MM.1S (cell line): ENCODE measurements at regions not wholly inside any gene's neighbourhood (a gene's known extent, or its start where the extent isn't known, plus 50 kb on each side); places are given as distances from the start of the nearest gene placed in this dataset.

Experiments used
- DNase-seq: peaks from one replicate; pipeline ENCODE4 v3.0.0-alpha.2; 2015
- H2AFZ ChIP-seq: fragments of 300-600 bp; sonication (generic); 2 replicates; pipeline ENCODE4 v1.6.0; 2016; ENCODE audit warnings: antibody characterized with exemption, low read length
- H3F3A ChIP-seq: fragments of 300-600 bp; sonication (generic); 2 replicates; pipeline ENCODE4 v1.6.1; 2016; ENCODE audit warnings: mild to moderate bottlenecking, antibody characterized with exemption, low read length, moderate library complexity, mixed read lengths; ENCODE audit not compliant: insufficient read depth
- H3K27ac ChIP-seq: fragments of 300-600 bp; sonication (generic); 2 replicates; pipeline ENCODE4 v1.5.1; 2016; ENCODE audit warnings: mild to moderate bottlenecking, low read length
- H3K27me3 ChIP-seq: fragments of 300-600 bp; sonication (generic); replicated peaks from 2 replicates; pipeline ENCODE4 v1.6.0; 2016; ENCODE audit warnings: low read length; ENCODE audit not compliant: insufficient read depth
- H3K36me3 ChIP-seq: fragments of 300-600 bp; sonication (generic); replicated peaks from 2 replicates; pipeline ENCODE4 v1.6.1; 2016; ENCODE audit warnings: mild to moderate bottlenecking, low read length, mixed read lengths; ENCODE audit not compliant: insufficient read depth
- H3K4me1 ChIP-seq: fragments of 300-600 bp; sonication (generic); 2 replicates; pipeline ENCODE4 v1.6.1; 2016; ENCODE audit warnings: low read length, mixed read lengths
- H3K4me2 ChIP-seq: fragments of 300-600 bp; sonication (generic); 2 replicates; pipeline ENCODE4 v1.6.0; 2016; ENCODE audit warnings: low read depth, low read length
- H3K4me3 ChIP-seq: fragments of 300-600 bp; sonication (generic); 2 replicates; pipeline ENCODE4 v1.5.1; 2016; ENCODE audit warnings: low read length, mixed read lengths
- H3K79me2 ChIP-seq: fragments of 300-600 bp; sonication (generic); 2 replicates; pipeline ENCODE4 v1.6.1; 2016; ENCODE audit warnings: mixed run types, low read length, mixed read lengths
- H3K9ac ChIP-seq: fragments of 300-600 bp; sonication (generic); 2 replicates; pipeline ENCODE4 v1.6.1; 2016; ENCODE audit warnings: low read length, mixed read lengths
- H3K9me2 ChIP-seq: fragments of 300-600 bp; sonication (generic); replicated peaks from 2 replicates; pipeline ENCODE4 v1.6.1; 2016; ENCODE audit warnings: mild to moderate bottlenecking, low read length, mixed read lengths; ENCODE audit not compliant: insufficient read depth
- H3K9me3 ChIP-seq: fragments of 300-600 bp; sonication (generic); replicated peaks from 2 replicates; pipeline ENCODE4 v1.6.1; 2016; ENCODE audit warnings: mild to moderate bottlenecking, low read length, mixed read lengths; ENCODE audit not compliant: insufficient read depth
- H4K20me1 ChIP-seq: fragments of 300-600 bp; sonication (generic); 2 replicates; pipeline ENCODE4 v1.6.1; 2016; ENCODE audit warnings: mild to moderate bottlenecking, low read length, moderate library complexity, mixed read lengths; ENCODE audit not compliant: insufficient read depth
- EZH2 ChIP-seq: fragments of 300-600 bp; sonication (generic); optimal IDR thresholded peaks from 2 replicates; pipeline ENCODE3; 2017; ENCODE audit warnings: low read depth, mild to moderate bottlenecking, antibody characterized with exemption, low read length, mixed read lengths
- EZH2phosphoT487 ChIP-seq: fragments of 300-600 bp; sonication (generic); IDR thresholded peaks from 2 replicates; pipeline ENCODE4 v1.6.1; 2018; ENCODE audit warnings: antibody characterized with exemption, low read length
- TF ChIP-seq, protein P1 (sequence below): fragments of 300-600 bp; sonication (generic); IDR thresholded peaks from 2 replicates; pipeline ENCODE4 v1.5.1; 2016; ENCODE audit warnings: antibody characterized with exemption, low read length, mixed read lengths

DNA sequence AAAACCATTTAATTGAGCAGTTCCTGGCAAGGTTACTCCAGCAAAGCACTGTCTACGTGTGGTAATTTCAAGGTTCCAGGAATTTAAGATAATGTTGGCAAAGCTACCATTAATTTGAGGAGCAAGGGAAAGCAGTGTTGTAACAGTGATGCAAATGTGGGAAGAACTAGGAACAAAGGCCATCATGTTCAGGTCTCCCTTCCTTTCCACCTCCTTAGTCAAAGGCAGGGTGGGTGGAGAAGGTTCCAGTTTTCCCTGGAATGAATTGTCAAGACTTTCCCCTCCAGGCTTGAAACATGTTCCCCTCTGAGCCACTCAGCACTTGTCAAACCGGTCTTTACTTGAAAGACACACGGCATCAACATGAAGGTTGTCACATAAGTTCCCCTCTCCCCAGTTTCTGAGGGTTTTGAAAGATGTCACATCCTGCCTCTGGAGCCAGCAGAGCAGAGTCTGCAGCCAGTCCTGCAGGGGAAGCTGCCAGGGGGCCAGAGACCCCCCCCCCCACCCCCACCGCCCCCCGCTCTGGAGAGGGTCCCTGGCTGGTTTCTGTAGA, 226.0 kb downstream of the GAS1 start:
- no peaks in the 10 kb centered on the region for H3K9me3 ChIP-seq
- DNase-seq = no peak
- no peaks in the 10 kb centered on the region for H3K27me3 ChIP-seq
- no peak overlapping the region for H3K4me2 ChIP-seq
- H3K36me3 ChIP-seq = no peaks in the 10 kb centered on the region
- H3K79me2 ChIP-seq = no peaks in the 10 kb centered on the region
- no peak overlapping the region for H3K9ac ChIP-seq
- no peaks in the 10 kb centered on the region for H3K9me2 ChIP-seq
- no peaks in the 10 kb centered on the region for H3K4me1 ChIP-seq
- TF ChIP-seq EZH2 (no peak), EZH2phosphoT487 (no peak)
- TF ChIP-seq, protein P1, sequence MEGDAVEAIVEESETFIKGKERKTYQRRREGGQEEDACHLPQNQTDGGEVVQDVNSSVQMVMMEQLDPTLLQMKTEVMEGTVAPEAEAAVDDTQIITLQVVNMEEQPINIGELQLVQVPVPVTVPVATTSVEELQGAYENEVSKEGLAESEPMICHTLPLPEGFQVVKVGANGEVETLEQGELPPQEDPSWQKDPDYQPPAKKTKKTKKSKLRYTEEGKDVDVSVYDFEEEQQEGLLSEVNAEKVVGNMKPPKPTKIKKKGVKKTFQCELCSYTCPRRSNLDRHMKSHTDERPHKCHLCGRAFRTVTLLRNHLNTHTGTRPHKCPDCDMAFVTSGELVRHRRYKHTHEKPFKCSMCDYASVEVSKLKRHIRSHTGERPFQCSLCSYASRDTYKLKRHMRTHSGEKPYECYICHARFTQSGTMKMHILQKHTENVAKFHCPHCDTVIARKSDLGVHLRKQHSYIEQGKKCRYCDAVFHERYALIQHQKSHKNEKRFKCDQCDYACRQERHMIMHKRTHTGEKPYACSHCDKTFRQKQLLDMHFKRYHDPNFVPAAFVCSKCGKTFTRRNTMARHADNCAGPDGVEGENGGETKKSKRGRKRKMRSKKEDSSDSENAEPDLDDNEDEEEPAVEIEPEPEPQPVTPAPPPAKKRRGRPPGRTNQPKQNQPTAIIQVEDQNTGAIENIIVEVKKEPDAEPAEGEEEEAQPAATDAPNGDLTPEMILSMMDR = no peak
- H3F3A ChIP-seq = no peaks in the 10 kb centered on the region
- H3K4me3 ChIP-seq = no peak overlapping the region
- no peaks in the 10 kb centered on the region for H4K20me1 ChIP-seq
- H2AFZ ChIP-seq = no peak overlapping the region
- H3K27ac ChIP-seq = no peak overlapping the region

DNA sequence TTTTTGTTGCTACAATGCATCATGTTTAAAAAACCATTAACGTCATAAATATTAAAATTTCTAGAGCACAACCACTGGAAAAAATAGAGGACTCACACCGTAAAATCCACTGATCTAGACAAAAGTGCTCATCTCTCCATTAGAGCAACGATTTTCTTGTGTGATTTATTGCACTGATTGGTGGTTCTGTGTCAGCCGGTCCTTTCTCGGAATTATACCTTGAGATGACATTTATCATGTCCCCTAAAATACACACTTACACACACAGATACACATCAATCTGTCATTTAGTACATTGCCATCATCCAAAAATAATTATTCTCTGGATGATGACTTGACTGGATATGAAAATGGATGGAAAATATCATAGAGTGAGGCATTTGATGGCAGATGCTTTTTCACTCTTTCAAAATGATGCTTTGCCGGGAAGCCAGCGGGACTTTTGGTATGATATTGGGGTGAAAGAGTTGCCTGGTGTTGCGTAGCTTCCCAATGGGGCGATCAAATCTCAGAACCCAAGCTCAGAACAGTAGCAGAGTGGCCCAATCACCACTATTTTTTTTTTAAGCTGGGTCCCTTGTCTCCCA, 226.6 kb downstream of the GAS1 start:
- H3K27ac ChIP-seq = no peak overlapping the region

DNA sequence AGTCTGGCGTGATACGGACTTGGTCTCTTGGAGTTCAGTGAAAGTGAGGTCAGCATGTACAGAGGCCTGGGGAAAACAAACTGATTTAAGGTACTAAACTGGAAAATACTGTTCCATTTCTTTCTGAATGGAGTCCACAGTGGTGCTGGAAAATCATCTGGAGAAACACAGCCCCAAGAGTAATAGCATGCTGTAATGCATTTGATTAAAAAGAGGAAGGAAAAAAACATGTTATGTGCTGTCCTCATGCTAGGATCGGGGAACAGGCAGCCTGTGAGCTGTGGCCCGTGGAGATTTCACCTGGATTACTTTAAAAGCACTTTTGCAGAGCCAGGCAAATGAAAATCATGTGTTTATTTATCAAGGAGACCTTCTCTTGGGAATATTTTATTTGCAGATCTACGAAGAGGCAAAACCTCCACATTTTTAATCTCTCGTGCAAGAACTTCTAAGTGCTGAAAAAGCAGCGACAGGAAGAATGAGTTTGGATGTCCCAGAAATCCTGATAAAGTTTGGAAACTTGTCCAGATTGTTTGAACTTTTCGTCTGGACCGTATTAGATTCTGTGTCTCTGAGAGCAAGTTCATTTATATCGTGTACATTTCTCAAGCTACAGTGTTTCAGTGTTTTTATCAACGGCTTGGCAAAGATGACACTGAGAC, 228.8 kb downstream of the GAS1 start:
- no peak overlapping the region for H3K4me3 ChIP-seq
- no peak overlapping the region for H3K9ac ChIP-seq
- H3K79me2 ChIP-seq = no peaks in the 10 kb centered on the region
- no peak overlapping the region for H2AFZ ChIP-seq
- no peaks in the 10 kb centered on the region for H3K4me1 ChIP-seq
- no peaks in the 10 kb centered on the region for H4K20me1 ChIP-seq
- H3K9me3 ChIP-seq = no peaks in the 10 kb centered on the region
- H3K9me2 ChIP-seq = no peaks in the 10 kb centered on the region
- DNase-seq = no peak
- H3F3A ChIP-seq = no peaks in the 10 kb centered on the region
- H3K27me3 ChIP-seq = no peaks in the 10 kb centered on the region
- H3K27ac ChIP-seq = no peak overlapping the region
- H3K4me2 ChIP-seq = no peak overlapping the region
- TF ChIP-seq EZH2phosphoT487 (no peak), EZH2 (no peak)
- TF ChIP-seq, protein P1 = no peak
- H3K36me3 ChIP-seq = no peaks in the 10 kb centered on the region

More for the DNA sequence above, 226.6 kb downstream of the GAS1 start:
- no peaks in the 10 kb centered on the region for H4K20me1 ChIP-seq
- no peaks in the 10 kb centered on the region for H3K36me3 ChIP-seq
- no peaks in the 10 kb centered on the region for H3F3A ChIP-seq
- H3K9me2 ChIP-seq = no peaks in the 10 kb centered on the region
- no peaks in the 10 kb centered on the region for H3K27me3 ChIP-seq
- no peak overlapping the region for H3K9ac ChIP-seq
- no peak overlapping the region for H3K4me2 ChIP-seq
- H3K4me3 ChIP-seq = no peak overlapping the region
- DNase-seq = no peak
- no peaks in the 10 kb centered on the region for H3K4me1 ChIP-seq
- TF ChIP-seq, protein P1 = no peak
- no peak for TF ChIP-seq EZH2phosphoT487
- no peaks in the 10 kb centered on the region for H3K79me2 ChIP-seq
- no peaks in the 10 kb centered on the region for H3K9me3 ChIP-seq
- no peak overlapping the region for H2AFZ ChIP-seq
